PC-9 (cell line): ENCODE measurements at regions not wholly inside any gene's neighbourhood (a gene's known extent, or its start where the extent isn't known, plus 50 kb on each side); places are given as distances from the start of the nearest gene placed in this dataset.

ENCODE experiments used
- BruUV-seq: library from RNA; stranded (reverse); fragments of 400-500 nt; replicated peaks from 2 replicates; lab custom pipeline; 2021; lab: Mats Ljungman, UMichigan
- CTCF ChIA-PET: fragments of 300-600 bp; sonication (Branson Sonifier 250); formaldehyde crosslinking; loops from one replicate; lab custom pipeline; 2022; ENCODE audit warnings: antibody characterized with exemption; lab: Charles Lee
- POLR2A ChIA-PET: fragments of 300-600 bp; sonication (Branson Sonifier 250); formaldehyde crosslinking; loops from one replicate; lab custom pipeline; 2022; ENCODE audit warnings: antibody characterized with exemption; ENCODE audit not compliant: unreplicated experiment; lab: Charles Lee
- DNase-seq, 2 experiments: peaks; one replicate each; pipeline versions ENCODE4 v3.0.0 to v3.0.0-alpha.2; 2015 to 2022; ENCODE audit warnings: mixed read lengths in 1 of 2
- H2AFZ ChIP-seq: fragments of 200-600 bp; sonication (generic); 2 replicates; pipeline ENCODE4 v1.8.1; 2017; ENCODE audit warnings: antibody characterized with exemption
- H3F3A ChIP-seq: fragments of 200-600 bp; sonication (generic); 2 replicates; pipeline ENCODE4 v1.8.1; 2017; ENCODE audit warnings: antibody characterized with exemption, mild to moderate bottlenecking, low read depth; ENCODE audit not compliant: insufficient read depth
- H3K27ac ChIP-seq: fragments of 200-600 bp; sonication (generic); 2 replicates; pipeline ENCODE4 v1.6.1; 2016; ENCODE audit warnings: mixed run types
- H3K27me3 ChIP-seq: fragments of 200-600 bp; sonication (generic); 2 replicates; pipeline ENCODE4 v1.6.1; 2016; ENCODE audit warnings: low read depth, mixed run types; ENCODE audit not compliant: insufficient read depth
- H3K36me3 ChIP-seq: fragments of 200-600 bp; sonication (generic); 2 replicates; pipeline ENCODE4 v1.6.1; 2016; ENCODE audit warnings: low read depth, mixed run types
- H3K4me1 ChIP-seq: fragments of 200-600 bp; sonication (generic); replicated peaks from 2 replicates; pipeline ENCODE4 v1.6.1; 2016; ENCODE audit warnings: mixed run types; ENCODE audit not compliant: insufficient read depth
- H3K4me2 ChIP-seq: fragments of 200-600 bp; sonication (generic); 2 replicates; pipeline ENCODE4 v1.6.1; 2017; ENCODE audit warnings: mixed run types
- H3K4me3 ChIP-seq: fragments of 200-600 bp; sonication (generic); 2 replicates; pipeline ENCODE4 v1.6.1; 2016; ENCODE audit warnings: mixed run types
- H3K79me2 ChIP-seq: fragments of 200-600 bp; sonication (generic); 2 replicates; pipeline ENCODE4 v1.6.1; 2017; ENCODE audit warnings: low read depth, mixed run types
- H3K9me2 ChIP-seq: fragments of 200-600 bp; sonication (generic); 2 replicates; pipeline ENCODE4 v1.8.1; 2017; ENCODE audit warnings: mild to moderate bottlenecking; ENCODE audit not compliant: insufficient read depth
- H3K9me3 ChIP-seq: fragments of 200-600 bp; sonication (generic); 2 replicates; pipeline ENCODE4 v1.8.1; 2016; ENCODE audit warnings: low read depth; ENCODE audit not compliant: insufficient read depth
- H4K20me1 ChIP-seq: fragments of 200-600 bp; sonication (generic); 2 replicates; pipeline ENCODE4 v1.8.1; 2017; ENCODE audit not compliant: insufficient read depth
- EZH2 ChIP-seq: fragments of 200-600 bp; sonication (generic); IDR thresholded peaks from 2 replicates; pipeline ENCODE4 v1.8.0; 2017; ENCODE audit warnings: antibody characterized with exemption, low read depth
- intact Hi-C: fragments of 100-400 bp; cut with micrococcal nuclease; formaldehyde crosslinking; loops from one replicate; pipeline ENCODE4 v1.10.0; 2022; ENCODE audit not compliant: unreplicated experiment
- TF ChIP-seq, protein P1 (sequence below): fragments of 200-600 bp; sonication (generic); conservative IDR thresholded peaks from 2 replicates; pipeline ENCODE4 v1.6.1; 2017; ENCODE audit warnings: mixed run types, antibody characterized with exemption, mild to moderate bottlenecking, moderate library complexity

DNA sequence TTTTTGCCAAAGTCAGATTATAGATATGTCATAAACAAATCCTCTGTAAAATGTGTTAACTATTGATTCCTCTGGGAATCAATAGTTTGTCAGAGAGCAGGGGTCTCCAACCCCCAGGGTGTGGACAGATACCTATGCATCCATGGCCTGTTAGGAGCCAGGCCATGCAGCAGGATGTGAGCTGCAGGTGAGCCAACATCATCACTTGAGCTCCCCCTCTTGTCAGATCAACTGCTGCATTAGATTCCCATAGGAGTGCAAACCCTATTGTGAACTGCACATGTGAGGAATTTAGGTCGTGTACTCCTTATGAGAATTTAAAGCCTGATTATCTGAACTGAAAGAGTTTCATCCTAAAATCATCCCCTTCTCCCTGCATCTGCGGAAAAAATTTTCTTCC is 1365.4 kb downstream of the ARAP2 start:
- H4K20me1 ChIP-seq: no peaks in the 10 kb centered on the region
- BruUV-seq: no TSS peak
- no peaks in the 10 kb centered on the region for H3K4me1 ChIP-seq
- H3K4me3 ChIP-seq: no peak overlapping the region
- no peaks in the 10 kb centered on the region for H3K79me2 ChIP-seq
- no peaks in the 10 kb centered on the region for H3K9me2 ChIP-seq
- no peak overlapping the region for H3K4me2 ChIP-seq
- no peak overlapping the region for H3K27ac ChIP-seq
- H2AFZ ChIP-seq: no peak overlapping the region
- no peak for DNase-seq
- TF ChIP-seq EZH2: no peak
- TF ChIP-seq, protein P1, sequence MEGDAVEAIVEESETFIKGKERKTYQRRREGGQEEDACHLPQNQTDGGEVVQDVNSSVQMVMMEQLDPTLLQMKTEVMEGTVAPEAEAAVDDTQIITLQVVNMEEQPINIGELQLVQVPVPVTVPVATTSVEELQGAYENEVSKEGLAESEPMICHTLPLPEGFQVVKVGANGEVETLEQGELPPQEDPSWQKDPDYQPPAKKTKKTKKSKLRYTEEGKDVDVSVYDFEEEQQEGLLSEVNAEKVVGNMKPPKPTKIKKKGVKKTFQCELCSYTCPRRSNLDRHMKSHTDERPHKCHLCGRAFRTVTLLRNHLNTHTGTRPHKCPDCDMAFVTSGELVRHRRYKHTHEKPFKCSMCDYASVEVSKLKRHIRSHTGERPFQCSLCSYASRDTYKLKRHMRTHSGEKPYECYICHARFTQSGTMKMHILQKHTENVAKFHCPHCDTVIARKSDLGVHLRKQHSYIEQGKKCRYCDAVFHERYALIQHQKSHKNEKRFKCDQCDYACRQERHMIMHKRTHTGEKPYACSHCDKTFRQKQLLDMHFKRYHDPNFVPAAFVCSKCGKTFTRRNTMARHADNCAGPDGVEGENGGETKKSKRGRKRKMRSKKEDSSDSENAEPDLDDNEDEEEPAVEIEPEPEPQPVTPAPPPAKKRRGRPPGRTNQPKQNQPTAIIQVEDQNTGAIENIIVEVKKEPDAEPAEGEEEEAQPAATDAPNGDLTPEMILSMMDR: no peak
- intact Hi-C loops: no loop called here
- H3K9me3 ChIP-seq: no peaks in the 10 kb centered on the region
- ChIA-PET CTCF (no interaction called here), POLR2A (no interaction called here)
- no peaks in the 10 kb centered on the region for H3F3A ChIP-seq
- no peaks in the 10 kb centered on the region for H3K36me3 ChIP-seq
- no peaks in the 10 kb centered on the region for H3K27me3 ChIP-seq

DNA sequence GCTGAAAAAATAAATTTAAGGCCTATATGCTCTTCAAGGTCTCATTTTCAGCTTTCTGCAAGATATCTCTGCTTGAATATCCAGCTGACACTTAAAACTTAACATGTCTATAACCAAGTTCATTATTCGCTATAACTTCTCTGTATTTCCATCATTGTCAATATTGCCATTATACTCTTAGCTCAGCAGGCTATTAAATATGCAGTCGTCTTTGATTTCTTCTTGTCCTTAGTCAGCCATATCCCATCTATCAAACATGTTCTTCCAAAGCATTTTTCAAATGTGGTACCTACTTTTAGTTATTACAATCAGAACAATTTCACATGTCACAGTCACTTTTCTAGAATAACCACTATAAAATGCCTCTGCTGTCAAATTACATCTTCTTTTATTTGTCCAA is 1364.1 kb downstream of the ARAP2 start:
- Histone ChIP-seq H3K4me3 (no peak overlapping the region), H3K4me2 (no peak overlapping the region), H2AFZ (no peak overlapping the region), H3K9me3 (no peaks in the 10 kb centered on the region), H3K9me2 (no peaks in the 10 kb centered on the region), H3K79me2 (no peaks in the 10 kb centered on the region), H3K36me3 (no peaks in the 10 kb centered on the region), H3K27me3 (no peaks in the 10 kb centered on the region), H3F3A (no peaks in the 10 kb centered on the region), H3K4me1 (no peaks in the 10 kb centered on the region), H3K27ac (no peak overlapping the region), H4K20me1 (no peaks in the 10 kb centered on the region)
- ChIA-PET CTCF (no interaction called here), POLR2A (no interaction called here)
- no peak for TF ChIP-seq EZH2
- TF ChIP-seq, protein P1: no peak
- no TSS peak for BruUV-seq
- no peak for DNase-seq
- intact Hi-C loops: no loop called here

DNA sequence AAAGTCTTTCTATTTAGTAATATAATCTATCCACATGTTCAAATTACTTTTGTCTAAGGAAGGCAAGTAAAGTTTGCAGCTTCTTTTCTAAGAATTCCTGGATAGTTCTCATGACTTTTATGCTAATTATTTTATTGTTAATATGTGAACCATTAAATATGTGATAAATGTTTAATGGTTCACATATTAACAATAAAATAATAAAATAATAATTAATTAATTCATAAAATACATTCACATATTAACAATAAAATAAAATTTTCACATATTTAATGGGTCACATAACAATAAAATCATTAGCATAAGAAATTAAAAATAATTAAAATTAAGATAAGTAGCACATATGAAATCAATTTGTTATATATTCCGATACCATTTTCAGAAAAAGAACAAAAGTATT is 1352.4 kb downstream of the ARAP2 start:
- no peak overlapping the region for H3K4me3 ChIP-seq
- intact Hi-C loops: no loop called here
- TF ChIP-seq EZH2: no peak
- TF ChIP-seq, protein P1: no peak
- no peak overlapping the region for H3K4me2 ChIP-seq
- no peaks in the 10 kb centered on the region for H3K9me2 ChIP-seq
- no peaks in the 10 kb centered on the region for H3K4me1 ChIP-seq
- no peaks in the 10 kb centered on the region for H3K27me3 ChIP-seq
- no peak for DNase-seq
- no peaks in the 10 kb centered on the region for H4K20me1 ChIP-seq
- no peaks in the 10 kb centered on the region for H3F3A ChIP-seq
- H2AFZ ChIP-seq: no peak overlapping the region
- ChIA-PET CTCF (no interaction called here), POLR2A (no interaction called here)
- H3K9me3 ChIP-seq: no peaks in the 10 kb centered on the region
- H3K36me3 ChIP-seq: no peaks in the 10 kb centered on the region
- no peaks in the 10 kb centered on the region for H3K79me2 ChIP-seq
- no peak overlapping the region for H3K27ac ChIP-seq
- no TSS peak for BruUV-seq
